ENCODE measurements at regions not wholly inside any gene's neighbourhood (a gene's known extent, or its start where the extent isn't known, plus 50 kb on each side); places are given as distances from the start of the nearest gene placed in this dataset.

DNA sequence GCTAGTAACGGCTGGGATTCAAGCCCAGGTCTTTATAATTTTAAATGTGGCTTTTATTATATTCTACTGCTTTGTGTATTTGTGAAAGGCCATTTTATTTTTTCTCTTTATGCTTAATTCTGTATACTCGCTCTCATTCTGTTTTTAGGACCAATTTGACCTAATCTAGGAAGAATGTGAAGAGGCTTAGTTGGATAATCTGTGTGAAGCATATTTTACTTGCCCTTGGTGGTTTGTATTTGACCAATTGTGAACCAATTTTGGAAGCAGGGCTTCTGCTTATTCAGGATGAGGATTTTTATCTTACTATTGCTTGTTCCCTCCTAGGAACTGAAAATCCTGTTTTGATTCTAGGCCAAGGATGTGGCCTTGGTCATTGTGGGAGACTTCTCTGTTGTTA, 113.1 kb downstream of the TTC6 start:
- no peak for TF ChIP-seq CTCF (IDR thresholded peaks at IDR 0.05)
- TF ChIP-seq NFE2L1 (CRISPR knock-in tag; IDR thresholded peaks at IDR 0.05), result no peak
- TF ChIP-seq HMGXB4 (CRISPR knock-in tag; IDR thresholded peaks at IDR 0.05), result no peak
- TF ChIP-seq NFYB (CRISPR knock-in tag; conservative IDR thresholded peaks at IDR 0.05; ENCODE audit: low read depth), result no peak
- TF ChIP-seq ZNF219 (CRISPR knock-in tag; IDR thresholded peaks at IDR 0.05; ENCODE audit: borderline replicate concordance), result no peak
- no peak for TF ChIP-seq TCF7 (CRISPR knock-in tag; IDR thresholded peaks at IDR 0.05; ENCODE audit: low read depth)
- no peak for TF ChIP-seq RELA (CRISPR knock-in tag; IDR thresholded peaks at IDR 0.05; ENCODE audit: borderline replicate concordance)
- TF ChIP-seq ATF1 (CRISPR knock-in tag; IDR thresholded peaks at IDR 0.05), result no peak
- no peak for TF ChIP-seq IRF2 (CRISPR knock-in tag; IDR thresholded peaks at IDR 0.05; ENCODE audit: borderline replicate concordance, low read depth)
- TF ChIP-seq NFATC4 (CRISPR knock-in tag; IDR thresholded peaks at IDR 0.05), result no peak
- TF ChIP-seq KAT7 (CRISPR knock-in tag; IDR thresholded peaks at IDR 0.05; ENCODE audit: borderline replicate concordance), result no peak
- TF ChIP-seq FOXP4 (CRISPR knock-in tag; IDR thresholded peaks at IDR 0.05), result no peak

All from WTC11 (cell line).